Stimulated activated CD4-positive, alpha-beta T cell treated with anti-CD3 and anti-CD28 coated beads, Interleukin-4, amount 100 ng/mL, for 4 hours (primary cell): ENCODE measurements at regions not wholly inside any gene's neighbourhood (a gene's known extent, or its start where the extent isn't known, plus 50 kb on each side); places are given as distances from the start of the nearest gene placed in this dataset.
"Not testable (repeated sequence)": the region's sequence is repeated elsewhere in the genome, so short reads cannot be mapped to it uniquely, and the experiment has no call there.

Experiments
- DNase-seq, 2 experiments: peaks; one replicate each; pipeline ENCODE4 v3.0.0-alpha.2; 2020

DNA sequence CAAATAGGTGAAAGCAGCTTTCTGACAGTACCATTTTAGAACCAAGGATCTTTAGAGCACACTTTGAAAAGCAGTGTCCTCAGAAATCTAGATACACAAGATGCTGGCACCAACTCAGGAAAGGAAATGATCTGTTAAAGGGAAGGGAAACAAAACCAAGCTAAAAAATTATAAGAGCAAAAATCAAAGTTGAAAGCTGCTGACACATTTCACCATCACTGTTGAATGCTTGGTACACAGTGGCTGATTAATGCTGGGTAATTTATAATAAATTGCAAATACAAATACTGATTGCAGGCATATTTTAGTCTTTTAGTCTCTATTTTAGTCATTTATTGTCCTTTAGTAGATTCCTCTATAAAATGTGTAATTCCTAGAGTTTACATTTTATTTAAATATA lies 1540.1 kb upstream of the PCDH10 start:
- no peak for DNase-seq

DNA sequence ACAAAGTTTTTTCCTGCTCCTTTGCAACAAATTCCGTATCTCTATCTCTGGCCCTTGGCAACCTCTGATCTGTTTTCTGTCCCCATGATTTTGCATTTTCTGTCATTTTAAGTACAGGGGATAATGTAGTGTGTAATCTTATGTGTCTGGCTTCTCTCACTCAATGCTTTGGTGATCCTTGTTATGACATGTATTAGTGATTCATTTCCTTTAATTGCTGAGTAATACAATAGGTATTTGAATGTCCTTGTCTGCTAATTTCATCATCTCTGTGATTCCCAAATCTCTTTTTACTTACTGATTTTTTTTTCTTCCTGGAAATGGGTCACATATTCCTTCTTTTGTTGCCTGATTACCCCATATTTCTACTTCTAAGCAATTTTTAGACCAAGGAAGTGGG lies 1538.6 kb upstream of the PCDH10 start:
- DNase-seq = not testable (repeated sequence)

DNA sequence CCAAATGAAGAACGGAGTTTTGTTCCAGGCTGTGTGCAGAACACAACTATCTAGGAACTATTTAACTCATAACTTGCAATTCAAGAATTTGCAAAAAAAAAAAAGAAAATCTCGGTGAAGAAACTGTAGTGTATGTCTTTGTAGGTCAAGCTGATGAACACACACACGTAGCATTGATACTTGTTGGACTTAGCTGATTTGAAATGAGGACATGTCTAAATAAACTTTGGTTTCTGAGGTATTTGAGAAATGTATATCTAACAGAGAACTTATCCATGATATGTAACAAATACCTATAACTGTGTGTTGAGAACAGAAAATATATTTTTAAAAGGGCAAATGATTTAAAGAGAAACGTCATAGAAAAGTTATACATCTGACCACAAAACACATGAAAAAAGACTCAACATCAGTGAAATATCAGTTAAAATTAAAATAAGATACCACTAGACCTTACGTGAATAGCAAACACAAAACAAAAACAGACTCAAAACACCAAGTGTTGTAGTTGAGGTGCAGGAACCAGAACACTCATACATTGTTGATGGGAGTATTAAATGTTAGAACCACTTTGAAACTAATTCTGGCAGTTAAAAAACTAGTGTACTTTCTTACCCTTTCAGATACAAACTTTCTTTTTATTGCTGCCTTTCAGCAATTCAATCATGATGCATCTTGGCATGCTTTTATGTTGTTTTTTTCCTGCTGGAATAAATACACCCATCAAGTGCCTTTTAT lies 1535.8 kb upstream of the PCDH10 start:
- no peak for DNase-seq

DNA sequence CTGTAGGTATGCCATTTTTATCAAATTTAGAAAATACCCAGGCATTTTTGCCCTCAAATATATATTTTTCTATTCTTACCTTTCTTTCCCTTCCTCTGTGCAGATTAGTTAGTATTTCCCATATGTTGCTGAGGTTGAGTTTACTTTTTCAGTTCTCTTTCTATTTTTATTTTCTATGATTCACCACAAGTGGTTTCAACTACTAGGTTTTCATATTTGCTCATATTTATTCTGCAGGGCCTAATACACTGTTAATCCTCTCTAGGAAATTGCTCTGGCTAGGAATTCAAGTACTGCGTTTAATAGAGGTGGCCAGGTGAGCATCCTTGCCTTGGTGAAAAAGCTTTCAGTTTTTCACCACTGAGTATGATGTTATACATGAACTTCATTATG lies 1535.3 kb upstream of the PCDH10 start:
- DNase-seq = no peak

DNA sequence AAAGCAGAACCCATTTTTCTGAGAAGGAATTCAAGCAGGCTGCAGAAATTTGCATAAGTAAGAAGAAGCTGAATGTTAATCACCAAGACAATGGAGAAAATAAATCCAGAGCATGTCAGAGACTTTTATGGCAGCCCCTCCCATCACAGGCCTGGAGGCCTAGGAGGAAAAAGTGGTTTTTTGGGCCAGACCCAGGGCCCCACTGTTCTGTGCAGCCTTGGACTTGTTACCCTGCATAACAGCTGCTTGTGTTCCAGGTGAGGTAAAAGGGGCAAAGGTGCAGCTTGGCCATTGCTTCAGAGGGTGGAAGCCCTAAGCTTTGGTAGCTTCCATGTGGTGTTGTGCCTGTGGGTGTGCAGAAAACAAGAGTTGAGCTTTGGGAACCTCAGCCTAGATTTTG lies 1516.2 kb upstream of the PCDH10 start:
- no peak for DNase-seq

DNA sequence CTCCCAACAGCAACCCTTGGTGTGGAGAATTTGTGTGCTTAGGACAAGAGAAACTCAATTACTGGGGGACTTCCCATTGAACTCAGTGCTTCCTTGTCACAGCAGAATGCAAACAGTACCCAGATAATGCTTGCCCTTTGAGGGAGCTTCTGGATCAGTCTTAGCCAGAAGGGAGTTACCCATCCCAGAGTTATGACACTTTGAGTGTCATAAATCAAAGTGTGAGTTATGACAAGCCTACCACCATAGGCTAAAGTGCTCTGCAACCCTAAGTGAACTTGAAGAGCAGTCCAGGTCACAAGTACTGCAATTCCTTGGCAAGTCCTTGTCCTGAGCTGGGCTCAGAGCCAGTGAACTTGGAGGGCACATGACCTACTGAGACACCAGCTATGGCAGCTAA lies 1513.9 kb upstream of the PCDH10 start:
- DNase-seq = no peak

DNA sequence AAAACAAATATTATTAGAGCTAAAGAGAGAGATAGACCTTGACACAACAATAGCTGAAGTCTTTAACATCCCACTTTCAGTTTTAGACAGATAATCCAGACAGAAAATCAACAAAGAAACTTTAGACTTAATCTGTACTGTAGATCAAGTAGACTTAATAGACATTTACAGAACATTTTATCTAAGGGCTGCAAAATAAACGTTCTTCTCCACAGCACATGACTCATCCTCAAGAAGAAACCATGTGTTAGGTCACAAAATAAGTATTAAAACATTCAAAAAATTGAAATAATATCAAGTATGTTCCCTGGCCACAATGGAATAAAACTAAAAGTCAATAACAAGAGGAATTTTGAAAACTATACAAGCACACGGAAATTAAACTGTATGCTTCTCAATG lies 1510.3 kb upstream of the PCDH10 start:
- DNase-seq = no peak

DNA sequence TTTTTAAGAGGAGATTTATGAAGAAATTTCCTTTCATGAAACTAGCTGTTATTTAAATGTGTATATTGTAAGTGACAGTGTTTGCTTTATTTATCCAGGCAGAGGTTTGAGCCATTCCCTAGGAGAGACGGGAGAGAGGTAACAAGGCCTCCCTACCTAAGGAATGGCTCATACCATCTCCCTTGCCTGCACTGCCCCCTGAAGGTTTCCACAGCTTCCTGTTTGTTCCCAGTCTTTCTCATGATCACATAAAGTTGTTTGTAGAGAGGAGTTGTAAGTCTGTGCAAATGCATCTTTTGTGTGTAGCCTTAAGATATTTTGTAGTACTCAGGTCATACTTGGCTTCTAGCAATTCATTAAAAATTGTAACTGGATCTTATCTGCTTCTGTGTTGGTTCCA lies 1504.5 kb upstream of the PCDH10 start:
- DNase-seq = no peak

DNA sequence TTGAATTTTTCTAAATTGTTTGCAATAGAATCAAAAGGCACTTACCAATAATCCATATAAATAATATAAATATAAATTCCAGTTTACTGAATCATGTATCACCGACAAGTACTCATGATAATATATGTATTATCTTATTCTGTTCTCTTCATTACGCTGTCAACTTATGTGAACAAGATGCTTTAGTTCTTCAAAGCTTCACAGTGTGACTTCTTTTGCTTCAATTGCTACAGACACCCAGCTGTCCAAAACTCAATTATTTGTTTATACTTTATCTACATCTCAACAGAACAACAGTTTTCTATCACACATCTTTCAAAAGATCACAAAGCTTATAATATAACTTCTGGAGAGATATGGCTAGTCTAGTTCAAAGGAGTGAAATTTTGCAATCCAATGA lies 1499.9 kb upstream of the PCDH10 start:
- DNase-seq = no peak

DNA sequence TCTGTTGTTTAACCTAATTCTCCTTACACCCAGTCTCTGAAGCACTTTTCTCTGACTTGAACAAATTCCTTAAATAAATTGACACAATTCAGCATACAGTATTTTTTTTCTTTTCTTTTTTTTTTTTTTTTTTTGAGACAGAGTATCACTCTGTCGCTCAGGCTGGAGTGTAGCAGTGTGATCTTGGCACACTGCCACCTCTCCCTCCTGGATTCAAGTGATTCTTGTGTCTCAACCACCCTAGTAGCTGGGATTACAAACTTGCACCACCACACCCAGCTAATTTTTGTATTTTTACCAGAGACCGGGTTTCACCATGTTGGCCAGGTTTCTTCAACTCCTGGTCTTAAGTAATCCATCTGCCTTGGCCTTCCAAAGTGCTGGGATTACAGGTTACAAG lies 1498.1 kb upstream of the PCDH10 start:
- DNase-seq = no peak

DNA sequence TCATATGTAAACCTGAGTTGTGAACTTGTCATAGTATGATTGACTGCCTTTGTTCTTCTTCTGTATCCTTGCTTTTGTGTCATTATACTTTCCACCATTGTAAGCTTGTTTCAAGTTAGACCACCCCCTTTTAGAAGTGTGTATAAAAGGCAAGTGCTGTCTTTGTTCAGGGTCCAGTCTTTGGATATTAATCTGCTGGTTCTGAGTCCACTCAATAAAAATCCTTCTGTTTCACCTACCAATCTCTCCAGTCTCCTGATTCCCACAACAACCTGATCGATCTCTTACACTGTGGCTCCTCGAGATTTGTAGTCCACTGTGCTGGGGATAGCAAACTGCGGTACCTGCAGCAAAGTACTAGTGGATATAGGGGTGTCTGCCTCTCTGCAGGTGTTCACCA lies 1465.8 kb upstream of the PCDH10 start:
- DNase-seq = not testable (repeated sequence)

DNA sequence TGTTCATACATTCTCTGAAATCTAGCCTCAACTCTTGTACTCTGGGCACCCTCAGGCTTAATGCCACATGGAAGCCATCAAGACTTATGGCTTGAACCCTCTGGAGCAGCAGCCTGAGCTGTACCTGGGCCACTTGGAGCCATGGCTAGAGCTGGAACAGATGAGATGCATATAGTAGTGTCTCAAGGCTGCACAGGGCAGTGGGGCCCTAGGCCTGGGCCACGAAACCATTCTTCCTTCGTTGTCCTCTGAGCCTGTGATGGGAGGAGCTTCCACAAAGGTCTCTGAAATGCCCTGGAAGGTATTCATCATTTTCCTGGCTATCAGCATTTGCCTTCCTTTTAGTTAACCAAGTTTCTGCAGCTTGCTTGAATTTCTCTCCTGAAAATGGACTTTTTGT lies 1427.2 kb upstream of the PCDH10 start:
- no peak for DNase-seq

DNA sequence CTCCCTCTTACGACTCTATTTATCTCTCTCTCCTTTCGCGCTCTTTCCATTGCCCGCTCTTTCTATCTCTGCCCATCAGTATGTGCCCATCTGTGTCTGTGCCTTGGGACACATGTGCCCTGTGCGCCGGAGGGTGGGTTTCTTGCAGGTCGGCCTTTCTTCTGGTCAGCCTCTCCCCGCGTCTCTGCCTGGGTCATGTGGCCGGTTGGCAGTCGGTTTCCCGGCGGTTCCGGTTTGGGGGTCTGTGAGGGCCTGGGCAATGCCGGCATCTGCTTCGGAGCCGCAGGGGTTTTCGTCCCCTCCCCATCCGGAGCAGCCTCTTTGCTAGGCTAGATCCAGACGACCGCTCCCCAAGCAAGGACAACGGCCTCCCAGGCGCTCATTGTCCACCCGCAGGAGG lies 1426.0 kb upstream of the PCDH10 start:
- not testable (repeated sequence) for DNase-seq

DNA sequence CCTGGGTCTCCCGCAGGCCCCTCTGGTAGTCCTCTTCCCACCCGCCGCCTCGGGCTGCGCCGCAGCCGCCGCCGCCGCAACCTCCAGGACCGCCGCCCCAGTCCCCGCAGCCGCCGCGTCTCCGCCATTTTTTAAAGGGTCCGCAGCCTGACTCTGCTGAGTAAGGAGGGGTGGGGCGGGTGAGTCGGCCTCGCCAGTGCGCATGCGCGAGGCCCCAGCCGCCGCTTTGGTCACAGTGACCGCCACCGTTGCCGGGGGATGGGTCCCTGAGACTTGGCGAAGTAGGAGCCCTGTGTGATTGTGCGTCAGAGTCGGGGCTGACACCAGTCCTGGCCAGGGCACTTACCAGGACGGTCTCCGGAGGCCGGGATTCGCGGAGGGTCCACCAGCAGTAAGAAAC lies 1424.2 kb upstream of the PCDH10 start:
- peak; percentile 45 for DNase-seq

DNA sequence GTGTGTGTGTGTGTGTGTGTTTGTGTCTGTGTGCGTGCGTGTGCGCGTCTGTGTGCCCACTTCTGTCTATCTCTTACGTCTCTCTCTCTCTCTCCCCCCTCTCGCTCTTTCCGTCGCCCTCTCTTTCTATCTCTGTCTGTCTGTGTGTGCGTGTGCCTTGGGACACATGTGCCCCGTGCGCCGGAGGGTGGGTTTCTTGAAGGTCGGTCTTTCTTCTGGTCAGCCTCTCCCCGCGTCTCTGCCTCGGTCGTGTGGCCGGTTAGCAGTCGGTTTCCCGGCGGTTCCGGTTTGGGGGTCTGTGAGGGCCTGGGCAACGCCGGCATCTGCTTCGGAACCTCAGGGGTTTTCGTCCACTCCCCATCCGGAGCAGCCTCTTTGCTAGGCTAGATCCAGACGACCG lies 1423.6 kb upstream of the PCDH10 start:
- not testable (repeated sequence) for DNase-seq

DNA sequence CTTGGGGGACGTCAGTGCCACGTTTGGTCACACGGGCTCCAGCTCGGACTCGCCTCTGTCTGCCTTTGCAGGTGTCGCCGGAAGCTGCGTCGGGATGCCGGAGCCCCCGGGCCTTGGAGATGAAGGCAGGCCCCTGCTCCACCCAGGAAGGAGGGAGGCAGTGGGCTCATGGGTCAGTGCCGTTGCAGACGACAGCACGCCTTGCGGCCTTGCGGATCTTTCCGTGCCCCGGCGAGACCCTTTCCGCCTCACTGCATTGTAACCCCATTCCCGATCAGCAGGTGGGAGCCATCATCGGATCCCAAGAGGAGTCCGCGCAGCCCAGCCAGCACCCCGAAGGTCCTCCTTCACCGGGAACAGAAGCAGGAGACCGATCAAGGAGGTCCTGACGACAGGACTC lies 1422.2 kb upstream of the PCDH10 start:
- not testable (repeated sequence) for DNase-seq

DNA sequence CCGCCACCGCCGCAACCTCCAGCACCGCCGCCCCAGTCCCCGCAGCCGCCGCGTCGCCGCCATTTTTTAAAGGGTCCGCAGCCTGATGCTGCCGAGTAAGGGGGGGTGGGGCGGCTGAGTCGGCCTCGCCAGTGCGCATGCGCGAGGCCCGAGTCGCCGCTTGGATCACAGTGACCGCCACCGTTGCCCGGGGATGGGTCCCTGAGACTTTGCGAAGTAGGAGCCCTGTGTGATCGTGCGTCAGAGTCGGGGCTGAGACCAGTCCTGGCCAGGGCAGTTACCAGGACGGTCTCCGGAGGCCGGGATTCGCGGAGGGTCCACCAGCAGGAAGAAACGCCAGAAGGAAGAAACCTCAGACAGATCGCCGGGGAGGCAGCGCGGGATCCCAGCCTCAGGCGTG lies 1421.7 kb upstream of the PCDH10 start:
- not testable (repeated sequence) for DNase-seq

DNA sequence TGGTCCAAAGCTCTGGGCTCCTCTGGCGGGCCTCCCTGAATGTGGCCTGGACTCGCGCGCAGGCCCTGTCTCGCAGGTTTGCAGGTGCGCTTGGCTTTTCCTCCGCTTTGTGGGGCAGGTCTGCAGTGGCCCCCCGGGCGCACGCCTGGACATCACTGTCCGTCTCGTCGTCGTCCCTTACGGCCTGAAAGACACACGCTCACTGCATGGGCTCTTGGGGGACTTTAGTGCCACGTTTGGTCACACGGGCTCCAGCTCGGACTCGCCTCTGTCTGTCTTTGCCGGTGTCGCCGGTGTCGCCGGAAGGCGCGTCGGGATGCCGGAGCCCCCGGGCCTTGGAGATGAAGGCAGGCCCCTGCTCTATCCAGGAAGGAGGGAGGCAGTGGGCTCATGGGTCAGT lies 1419.9 kb upstream of the PCDH10 start:
- DNase-seq = not testable (repeated sequence)

DNA sequence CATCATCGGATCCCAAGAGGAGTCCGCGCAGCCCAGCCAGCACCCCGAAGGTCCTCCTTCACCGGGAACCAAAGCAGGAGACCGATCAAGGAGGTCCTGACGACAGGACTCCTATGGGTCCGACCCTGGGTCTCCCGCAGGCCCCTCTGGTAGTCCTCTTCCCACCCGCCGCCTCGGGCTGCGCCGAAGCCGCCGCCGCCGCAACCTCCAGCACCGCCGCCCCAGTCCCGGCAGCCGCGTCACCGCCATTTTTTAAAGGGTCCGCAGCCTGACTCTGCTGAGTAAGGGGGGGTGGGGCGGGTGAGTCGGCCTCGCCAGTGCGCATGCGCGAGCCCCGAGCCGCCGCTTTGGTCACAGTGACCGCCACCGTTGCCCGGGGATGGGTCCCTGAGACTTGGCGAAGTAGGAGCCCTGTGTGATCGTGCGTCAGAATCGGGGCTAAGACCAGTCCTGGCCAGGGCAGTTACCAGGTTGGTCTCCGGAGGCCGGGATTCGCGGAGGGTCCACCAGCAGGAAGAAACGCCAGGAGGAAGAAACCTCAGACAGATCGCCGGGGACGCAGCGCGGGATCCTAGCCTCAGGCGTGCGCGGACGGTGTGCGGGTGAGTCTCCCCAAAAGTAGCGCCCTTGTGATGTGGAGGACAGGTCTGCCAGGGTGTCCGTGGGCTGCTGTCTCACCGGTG lies 1419.2 kb upstream of the PCDH10 start:
- DNase-seq = not testable (repeated sequence)

DNA sequence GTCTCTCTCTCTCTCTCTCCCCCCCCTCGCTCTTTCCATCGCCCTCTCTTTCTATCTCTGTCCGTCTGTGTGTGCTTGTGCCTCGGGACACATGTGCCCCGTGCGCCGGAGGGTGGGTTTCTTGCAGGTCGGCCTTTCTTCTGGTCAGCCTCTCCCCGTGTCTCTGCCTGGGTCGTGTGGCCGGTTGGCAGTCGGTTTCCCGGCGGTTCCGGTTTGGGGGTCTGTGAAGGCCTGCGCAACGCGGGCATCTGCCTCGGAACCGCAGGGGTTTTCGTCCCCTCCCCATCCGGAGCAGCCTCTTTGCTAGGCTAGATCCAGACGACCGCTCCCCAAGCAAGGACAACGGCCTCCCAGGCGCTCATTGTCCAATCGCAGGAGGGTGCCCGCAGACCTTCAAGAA lies 1418.5 kb upstream of the PCDH10 start:
- not testable (repeated sequence) for DNase-seq

DNA sequence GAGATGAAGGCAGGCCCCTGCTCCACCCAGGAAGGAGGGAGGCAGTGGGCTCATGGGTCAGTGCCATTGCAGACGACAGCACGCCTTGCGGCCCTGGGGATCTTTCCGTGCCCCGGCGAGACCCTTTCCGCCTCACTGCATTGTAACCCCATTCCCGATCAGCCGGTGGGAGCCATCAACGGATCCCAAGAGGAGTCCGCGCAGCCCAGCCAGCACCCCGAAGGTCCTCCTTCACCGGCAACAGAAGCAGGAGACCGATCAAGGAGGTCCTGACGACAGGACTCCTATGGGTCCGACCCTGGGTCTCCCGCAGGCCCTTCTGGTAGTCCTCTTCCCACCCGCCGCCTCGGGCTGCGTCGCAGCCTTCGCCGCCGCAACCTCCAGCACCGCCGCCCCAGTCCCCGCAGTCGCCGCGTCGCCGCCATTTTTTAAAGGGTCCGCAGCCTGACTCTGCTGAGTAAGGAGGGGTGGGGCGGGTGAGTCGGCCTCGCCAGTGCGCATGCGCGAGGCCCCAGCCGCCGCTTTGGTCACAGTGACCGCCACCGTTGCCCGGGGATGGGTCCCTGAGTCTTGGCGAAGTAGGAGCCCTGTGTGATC lies 1417.0 kb upstream of the PCDH10 start:
- not testable (repeated sequence) for DNase-seq

DNA sequence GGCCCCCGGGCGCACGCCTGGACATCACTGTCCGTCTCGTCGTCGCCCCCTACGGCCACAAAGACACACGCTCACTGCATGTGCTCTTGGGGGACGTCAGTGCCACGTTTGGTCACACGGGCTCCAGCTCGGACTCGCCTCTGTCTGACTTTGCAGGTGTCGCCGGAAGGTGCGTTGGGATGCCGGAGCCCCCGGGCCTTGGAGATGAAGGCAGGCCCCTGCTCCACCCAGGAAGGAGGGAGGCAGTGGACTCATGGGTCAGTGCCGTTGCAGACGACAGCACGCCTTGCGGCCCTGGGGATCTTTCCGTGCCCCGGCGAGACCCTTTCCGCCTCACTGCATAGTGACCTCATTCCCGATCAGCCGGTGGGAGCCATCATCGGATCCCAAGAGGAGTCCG lies 1414.8 kb upstream of the PCDH10 start:
- DNase-seq = not testable (repeated sequence)

DNA sequence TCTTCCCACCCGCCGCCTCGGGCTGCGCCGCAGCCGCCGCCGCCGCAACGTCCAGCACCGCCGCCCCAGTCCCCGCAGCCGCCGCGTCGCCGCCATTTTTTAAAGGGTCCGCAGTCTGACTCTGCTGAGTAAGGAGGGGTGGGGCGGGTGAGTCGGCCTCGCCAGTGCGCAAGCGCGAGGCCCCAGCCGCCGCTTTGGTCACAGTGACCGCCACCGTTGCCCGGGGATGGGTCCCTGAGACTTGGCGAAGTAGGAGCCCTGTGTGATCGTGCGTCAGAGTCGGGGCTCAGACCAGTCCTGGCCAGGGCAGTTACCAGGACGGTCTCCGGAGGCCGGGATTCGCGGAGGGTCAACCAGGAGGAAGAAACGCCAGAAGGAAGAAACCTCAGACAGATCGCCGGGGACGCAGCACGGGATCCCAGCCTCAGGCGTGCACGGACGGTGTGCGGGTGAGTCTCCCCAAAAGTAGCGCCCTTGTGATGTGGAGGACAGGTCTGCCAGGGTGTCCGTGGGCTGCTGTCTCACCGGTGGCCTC lies 1414.2 kb upstream of the PCDH10 start:
- not testable (repeated sequence) for DNase-seq

DNA sequence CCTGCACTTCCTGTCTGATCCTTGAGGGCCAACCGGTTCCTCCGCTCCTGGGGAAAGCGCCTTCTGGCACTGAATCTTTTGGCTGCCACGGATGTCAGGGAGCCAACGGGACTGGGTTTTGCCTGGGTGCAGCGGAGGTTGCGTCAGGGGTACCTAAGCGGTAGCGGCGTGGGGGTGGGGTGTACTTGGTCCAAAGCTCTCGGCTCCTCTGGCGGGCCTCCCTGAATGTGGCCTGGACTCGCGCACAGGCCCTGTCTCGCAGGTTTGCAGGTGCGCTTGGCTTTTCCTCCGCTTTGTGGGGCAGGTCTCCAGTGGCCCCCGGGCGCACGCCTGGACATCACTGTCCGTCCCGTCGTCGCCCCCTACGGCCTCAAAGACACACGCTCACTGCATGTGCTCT lies 1410.1 kb upstream of the PCDH10 start:
- DNase-seq = not testable (repeated sequence)
